ENCODE measurements at regions not wholly inside any gene's neighbourhood (a gene's known extent, or its start where the extent isn't known, plus 50 kb on each side); places are given as distances from the start of the nearest gene placed in this dataset.

DNA sequence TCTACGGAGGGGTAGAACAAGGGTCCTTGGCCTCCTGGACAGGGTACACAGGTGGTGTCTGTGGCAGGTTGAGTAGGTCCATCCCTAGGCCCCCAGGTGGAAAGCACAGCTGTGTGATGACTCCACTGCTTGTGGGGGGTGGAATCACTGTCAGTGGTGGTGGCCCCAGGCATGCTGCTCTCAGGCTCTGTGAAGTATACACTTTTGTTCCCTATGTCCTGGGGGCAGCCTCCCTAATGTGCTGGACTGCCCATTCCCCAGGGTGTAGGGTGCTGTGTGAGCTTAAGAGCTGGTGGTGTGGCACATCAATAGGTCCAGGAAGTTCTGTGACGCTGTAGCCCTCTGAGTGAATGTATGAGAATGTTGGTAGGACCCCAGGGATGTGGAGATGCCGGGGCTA, 197.2 kb upstream of the SLC10A2 start:
- TF ChIP-seq, protein P1, sequence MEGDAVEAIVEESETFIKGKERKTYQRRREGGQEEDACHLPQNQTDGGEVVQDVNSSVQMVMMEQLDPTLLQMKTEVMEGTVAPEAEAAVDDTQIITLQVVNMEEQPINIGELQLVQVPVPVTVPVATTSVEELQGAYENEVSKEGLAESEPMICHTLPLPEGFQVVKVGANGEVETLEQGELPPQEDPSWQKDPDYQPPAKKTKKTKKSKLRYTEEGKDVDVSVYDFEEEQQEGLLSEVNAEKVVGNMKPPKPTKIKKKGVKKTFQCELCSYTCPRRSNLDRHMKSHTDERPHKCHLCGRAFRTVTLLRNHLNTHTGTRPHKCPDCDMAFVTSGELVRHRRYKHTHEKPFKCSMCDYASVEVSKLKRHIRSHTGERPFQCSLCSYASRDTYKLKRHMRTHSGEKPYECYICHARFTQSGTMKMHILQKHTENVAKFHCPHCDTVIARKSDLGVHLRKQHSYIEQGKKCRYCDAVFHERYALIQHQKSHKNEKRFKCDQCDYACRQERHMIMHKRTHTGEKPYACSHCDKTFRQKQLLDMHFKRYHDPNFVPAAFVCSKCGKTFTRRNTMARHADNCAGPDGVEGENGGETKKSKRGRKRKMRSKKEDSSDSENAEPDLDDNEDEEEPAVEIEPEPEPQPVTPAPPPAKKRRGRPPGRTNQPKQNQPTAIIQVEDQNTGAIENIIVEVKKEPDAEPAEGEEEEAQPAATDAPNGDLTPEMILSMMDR (conservative IDR thresholded peaks at IDR 0.05; ENCODE audit: low read depth, low read length) = no peak
- no peak overlapping the region for H3K4me3 ChIP-seq (ENCODE audit: low read depth, low read length)
- DNase-seq (ENCODE audit: low read depth) = no peak

DNA sequence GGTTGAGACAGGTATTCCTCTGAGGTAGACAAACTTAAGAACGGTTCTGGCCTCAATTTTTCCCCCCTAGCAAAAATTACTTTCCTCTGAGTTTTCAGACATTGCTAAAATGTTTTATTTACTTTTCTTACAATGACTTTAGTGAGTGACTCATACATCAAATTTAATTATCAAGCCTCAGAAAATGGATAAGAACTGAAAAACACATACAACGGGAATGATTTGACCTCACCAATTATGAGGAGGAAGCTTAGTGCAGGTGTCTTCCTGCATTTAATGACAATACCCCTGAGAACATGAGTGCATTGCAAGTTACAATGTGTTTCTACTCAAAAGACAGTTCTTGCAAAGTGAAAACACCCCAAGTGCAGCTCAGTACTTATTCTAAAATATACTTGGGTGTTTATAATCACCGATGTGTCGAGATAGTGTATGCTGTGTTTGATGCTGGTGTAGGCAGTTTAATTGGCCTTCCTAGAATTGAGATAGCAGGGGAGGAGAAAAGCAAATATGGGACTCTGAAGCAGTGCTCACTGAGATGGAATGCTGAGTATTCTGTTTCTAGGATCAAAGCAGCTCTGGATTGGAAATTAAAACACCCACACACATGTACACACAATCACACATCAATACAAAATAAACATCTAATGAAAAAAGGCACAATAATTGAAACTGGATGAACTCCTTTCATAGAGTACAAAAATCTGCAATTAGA, 189.5 kb upstream of the SLC10A2 start:
- DNase-seq (ENCODE audit: low read depth) = no peak
- TF ChIP-seq, protein P1 (conservative IDR thresholded peaks at IDR 0.05; ENCODE audit: low read depth, low read length) = no peak
- H3K4me3 ChIP-seq (ENCODE audit: low read depth, low read length) = no peak overlapping the region

DNA sequence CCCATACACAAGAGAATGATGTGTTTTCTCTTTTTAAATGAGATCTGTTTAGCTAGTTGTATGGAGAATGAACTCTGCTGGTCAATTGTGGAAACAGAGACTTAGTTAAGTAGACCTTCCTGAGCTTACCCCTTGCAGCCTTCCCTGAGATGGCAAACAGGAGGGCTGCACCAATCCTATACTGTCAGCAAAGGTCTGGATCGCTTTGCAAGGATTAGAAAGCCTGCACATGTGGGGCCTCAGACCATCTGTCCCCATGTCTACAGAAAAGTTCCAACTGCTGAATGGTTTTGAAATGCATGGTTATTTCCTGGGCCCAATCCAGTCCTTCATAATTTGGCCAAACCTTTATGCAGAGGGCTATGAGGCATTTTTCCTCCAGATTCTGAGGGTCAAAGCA, 183.9 kb upstream of the SLC10A2 start:
- no peak for DNase-seq (ENCODE audit: low read depth)
- TF ChIP-seq, protein P1 (conservative IDR thresholded peaks at IDR 0.05; ENCODE audit: low read depth, low read length) = no peak
- no peak overlapping the region for H3K4me3 ChIP-seq (ENCODE audit: low read depth, low read length)

DNA sequence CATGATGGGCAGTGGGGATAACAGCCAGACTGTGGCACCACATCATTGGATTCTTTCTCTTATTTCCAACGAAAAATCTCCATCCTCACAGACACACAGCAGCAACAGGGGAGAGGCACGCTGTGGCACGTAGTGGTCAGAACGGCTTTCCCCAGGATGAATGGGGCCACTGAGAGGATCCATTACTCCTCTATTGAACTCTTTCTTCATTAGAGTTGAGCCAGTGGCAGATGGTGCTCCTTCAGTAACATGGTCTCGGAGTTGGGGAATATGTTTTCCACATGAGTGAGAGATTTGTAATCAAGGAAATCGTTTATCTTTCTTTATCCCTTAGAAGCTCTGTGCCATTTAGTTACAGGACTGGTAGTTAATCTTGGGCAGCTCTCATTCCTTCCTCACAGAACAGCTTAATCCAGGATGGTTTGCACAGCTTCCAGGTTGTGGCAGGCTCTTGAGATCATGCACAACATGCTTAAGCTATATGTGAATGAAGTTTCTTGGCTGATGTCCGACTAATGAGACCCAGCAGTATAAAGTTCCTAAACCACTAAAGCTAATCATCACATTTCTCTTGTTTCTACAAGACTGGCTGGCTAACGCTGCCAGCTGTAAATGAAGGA, 180.5 kb upstream of the SLC10A2 start:
- DNase-seq (ENCODE audit: low read depth) = no peak
- no peak overlapping the region for H3K4me3 ChIP-seq (ENCODE audit: low read depth, low read length)
- TF ChIP-seq, protein P1 (conservative IDR thresholded peaks at IDR 0.05; ENCODE audit: low read depth, low read length) = no peak

DNA sequence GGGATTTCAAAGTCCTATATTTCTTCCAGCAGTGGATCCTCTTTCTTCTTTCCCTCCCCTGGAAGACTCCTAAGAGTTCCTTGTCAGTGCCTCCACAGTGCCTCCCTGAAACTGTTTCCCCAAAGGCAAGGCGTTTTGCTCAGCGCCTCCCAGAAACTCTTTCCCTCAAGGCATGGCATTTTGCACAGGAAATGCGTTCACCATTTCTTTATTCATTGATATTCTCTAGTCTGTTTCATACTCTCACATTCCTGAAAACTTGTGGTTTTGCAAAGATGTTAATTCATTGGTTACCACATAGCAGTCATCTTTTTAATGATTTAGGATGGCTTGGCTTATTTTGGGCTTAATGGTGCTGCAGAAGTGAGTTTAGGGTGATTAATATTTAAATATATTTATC, 177.3 kb upstream of the SLC10A2 start:
- TF ChIP-seq, protein P1 (conservative IDR thresholded peaks at IDR 0.05; ENCODE audit: low read depth, low read length) = no peak
- no peak overlapping the region for H3K4me3 ChIP-seq (ENCODE audit: low read depth, low read length)
- no peak for DNase-seq (ENCODE audit: low read depth)

DNA sequence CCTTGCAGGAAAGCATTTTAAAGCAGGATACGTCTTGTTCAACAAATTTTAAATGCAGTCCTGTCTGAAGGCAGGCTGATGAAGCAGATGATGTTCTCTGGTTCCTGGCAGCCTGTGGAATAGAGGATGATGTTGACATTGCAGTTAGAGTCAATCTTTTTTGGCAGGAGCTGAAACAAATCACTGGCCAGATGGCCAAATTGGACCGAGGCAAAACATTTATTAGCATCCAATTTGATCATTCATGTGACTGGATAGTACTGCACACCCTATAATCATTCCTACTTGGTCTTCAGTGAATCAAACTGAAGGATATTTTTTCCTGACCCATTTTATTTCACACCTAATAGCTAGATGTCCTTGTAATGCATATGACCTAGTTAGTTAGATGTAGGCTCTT, 172.2 kb upstream of the SLC10A2 start:
- no peak for DNase-seq (ENCODE audit: low read depth)
- TF ChIP-seq, protein P1 (conservative IDR thresholded peaks at IDR 0.05; ENCODE audit: low read depth, low read length) = no peak
- no peak overlapping the region for H3K4me3 ChIP-seq (ENCODE audit: low read depth, low read length)

DNA sequence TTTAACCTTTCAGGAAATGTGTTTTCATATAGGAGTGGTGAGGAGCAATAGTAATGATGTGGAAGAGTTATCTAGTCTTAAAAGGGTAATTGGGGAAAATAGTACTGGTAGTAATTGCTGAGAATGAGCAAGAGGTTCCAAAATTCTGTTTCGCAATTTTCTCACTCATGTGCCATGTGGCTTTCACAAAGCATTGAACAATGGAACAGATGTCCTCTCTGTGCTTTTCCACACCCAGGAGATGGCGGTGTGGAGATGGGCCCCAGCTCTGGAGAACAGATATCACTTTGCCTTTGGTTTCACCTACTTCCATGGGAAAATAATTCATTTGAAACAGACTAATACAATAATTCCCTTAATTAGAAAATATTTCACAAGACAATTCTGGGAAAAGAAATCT, 170.0 kb upstream of the SLC10A2 start:
- no peak for DNase-seq (ENCODE audit: low read depth)

More for the DNA sequence above, 170.0 kb upstream of the SLC10A2 start:
- TF ChIP-seq, protein P1 (conservative IDR thresholded peaks at IDR 0.05; ENCODE audit: low read depth, low read length) = peak; percentile 58
- H3K4me3 ChIP-seq (ENCODE audit: low read depth, low read length) = no peak overlapping the region
